ENCODE measurements at regions not wholly inside any gene's neighbourhood (a gene's known extent, or its start where the extent isn't known, plus 50 kb on each side); places are given as distances from the start of the nearest gene placed in this dataset.

DNA sequence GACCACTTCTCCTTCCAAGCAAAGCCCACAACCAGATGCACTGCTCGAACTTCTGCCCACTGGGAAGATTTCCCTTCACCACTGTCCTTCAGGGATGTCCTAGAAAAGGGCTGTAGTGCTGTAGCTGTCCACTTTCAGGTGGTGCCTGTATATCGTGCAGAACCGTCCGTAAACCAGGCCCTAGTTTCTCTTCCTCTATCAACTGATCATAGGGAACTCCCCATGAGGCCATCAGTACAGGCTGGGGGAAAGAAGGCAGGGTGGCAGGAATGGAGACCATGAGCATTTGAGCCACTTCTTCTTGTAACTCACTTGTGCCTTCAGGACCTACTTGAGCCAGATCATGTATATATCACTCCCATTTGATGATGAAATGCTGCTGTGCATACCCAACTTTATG lies 57.3 kb upstream of the FAM9B start:
- TF ChIP-seq, protein P1, sequence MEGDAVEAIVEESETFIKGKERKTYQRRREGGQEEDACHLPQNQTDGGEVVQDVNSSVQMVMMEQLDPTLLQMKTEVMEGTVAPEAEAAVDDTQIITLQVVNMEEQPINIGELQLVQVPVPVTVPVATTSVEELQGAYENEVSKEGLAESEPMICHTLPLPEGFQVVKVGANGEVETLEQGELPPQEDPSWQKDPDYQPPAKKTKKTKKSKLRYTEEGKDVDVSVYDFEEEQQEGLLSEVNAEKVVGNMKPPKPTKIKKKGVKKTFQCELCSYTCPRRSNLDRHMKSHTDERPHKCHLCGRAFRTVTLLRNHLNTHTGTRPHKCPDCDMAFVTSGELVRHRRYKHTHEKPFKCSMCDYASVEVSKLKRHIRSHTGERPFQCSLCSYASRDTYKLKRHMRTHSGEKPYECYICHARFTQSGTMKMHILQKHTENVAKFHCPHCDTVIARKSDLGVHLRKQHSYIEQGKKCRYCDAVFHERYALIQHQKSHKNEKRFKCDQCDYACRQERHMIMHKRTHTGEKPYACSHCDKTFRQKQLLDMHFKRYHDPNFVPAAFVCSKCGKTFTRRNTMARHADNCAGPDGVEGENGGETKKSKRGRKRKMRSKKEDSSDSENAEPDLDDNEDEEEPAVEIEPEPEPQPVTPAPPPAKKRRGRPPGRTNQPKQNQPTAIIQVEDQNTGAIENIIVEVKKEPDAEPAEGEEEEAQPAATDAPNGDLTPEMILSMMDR (conservative IDR thresholded peaks at IDR 0.05; ENCODE audit: low read length), result no peak
- TF ChIP-seq EZH2phosphoT487 (IDR thresholded peaks at IDR 0.05; ENCODE audit: borderline replicate concordance), result no peak
